Ishikawa (cell line): ENCODE measurements at regions not wholly inside any gene's neighbourhood (a gene's known extent, or its start where the extent isn't known, plus 50 kb on each side); places are given as distances from the start of the nearest gene placed in this dataset.

Experiments
- CEBPB ChIP-seq: IDR thresholded peaks from 2 replicates; pipeline ENCODE4 v1.6.1; 2012
- CREB1 ChIP-seq: IDR thresholded peaks from 2 replicates; pipeline ENCODE4 v1.6.1; 2012; ENCODE audit warnings: low read depth
- EGR1 ChIP-seq: IDR thresholded peaks from 2 replicates; pipeline ENCODE4 v1.6.1; 2012
- EP300 ChIP-seq: IDR thresholded peaks from 2 replicates; pipeline ENCODE4 v1.6.1; 2012; ENCODE audit warnings: borderline replicate concordance
- NFIC ChIP-seq: IDR thresholded peaks from 2 replicates; pipeline ENCODE4 v1.6.1; 2012
- RAD21 ChIP-seq: IDR thresholded peaks from 2 replicates; pipeline ENCODE4 v1.6.1; 2012; ENCODE audit warnings: low read depth
- TAF1 ChIP-seq: IDR thresholded peaks from 2 replicates; pipeline ENCODE4 v1.6.1; 2012; ENCODE audit warnings: low read depth, mild to moderate bottlenecking
- TCF12 ChIP-seq: IDR thresholded peaks from 2 replicates; pipeline ENCODE4 v1.6.1; 2012; ENCODE audit warnings: low read depth
- YY1 ChIP-seq: IDR thresholded peaks from 2 replicates; pipeline ENCODE4 v1.6.1; 2012; ENCODE audit warnings: low read depth
- TF ChIP-seq, protein P1 (sequence below): IDR thresholded peaks from 2 replicates; pipeline ENCODE4 v1.6.1; 2012; ENCODE audit warnings: low read depth, mild to moderate bottlenecking
- TF ChIP-seq, protein P2 (sequence below): IDR thresholded peaks from 2 replicates; pipeline ENCODE4 v1.6.1; 2012

DNA sequence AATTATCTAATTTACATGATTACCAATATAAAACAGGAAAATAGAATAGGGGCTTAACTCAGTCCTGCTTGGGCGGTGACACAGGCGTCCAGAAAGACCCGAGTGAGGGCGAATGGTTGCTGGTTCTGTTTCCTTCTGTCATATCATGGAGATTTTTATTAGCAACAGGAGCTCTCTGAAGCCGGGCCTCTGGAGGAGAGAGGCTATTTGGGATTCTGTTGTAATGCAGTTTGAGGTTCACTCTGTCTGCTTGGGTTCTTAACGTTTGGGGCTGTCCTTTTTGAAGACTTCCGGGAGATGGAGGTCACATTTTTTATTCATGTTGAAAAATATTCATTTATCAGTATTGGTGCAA lies 115.7 kb upstream of the ZNF536 start:
- TF ChIP-seq EP300 (no peak), TAF1 (no peak), CEBPB (no peak), TCF12 (no peak), CREB1 (no peak), NFIC (no peak), EGR1 (no peak), YY1 (no peak), RAD21 (no peak)
- TF ChIP-seq, protein P1, sequence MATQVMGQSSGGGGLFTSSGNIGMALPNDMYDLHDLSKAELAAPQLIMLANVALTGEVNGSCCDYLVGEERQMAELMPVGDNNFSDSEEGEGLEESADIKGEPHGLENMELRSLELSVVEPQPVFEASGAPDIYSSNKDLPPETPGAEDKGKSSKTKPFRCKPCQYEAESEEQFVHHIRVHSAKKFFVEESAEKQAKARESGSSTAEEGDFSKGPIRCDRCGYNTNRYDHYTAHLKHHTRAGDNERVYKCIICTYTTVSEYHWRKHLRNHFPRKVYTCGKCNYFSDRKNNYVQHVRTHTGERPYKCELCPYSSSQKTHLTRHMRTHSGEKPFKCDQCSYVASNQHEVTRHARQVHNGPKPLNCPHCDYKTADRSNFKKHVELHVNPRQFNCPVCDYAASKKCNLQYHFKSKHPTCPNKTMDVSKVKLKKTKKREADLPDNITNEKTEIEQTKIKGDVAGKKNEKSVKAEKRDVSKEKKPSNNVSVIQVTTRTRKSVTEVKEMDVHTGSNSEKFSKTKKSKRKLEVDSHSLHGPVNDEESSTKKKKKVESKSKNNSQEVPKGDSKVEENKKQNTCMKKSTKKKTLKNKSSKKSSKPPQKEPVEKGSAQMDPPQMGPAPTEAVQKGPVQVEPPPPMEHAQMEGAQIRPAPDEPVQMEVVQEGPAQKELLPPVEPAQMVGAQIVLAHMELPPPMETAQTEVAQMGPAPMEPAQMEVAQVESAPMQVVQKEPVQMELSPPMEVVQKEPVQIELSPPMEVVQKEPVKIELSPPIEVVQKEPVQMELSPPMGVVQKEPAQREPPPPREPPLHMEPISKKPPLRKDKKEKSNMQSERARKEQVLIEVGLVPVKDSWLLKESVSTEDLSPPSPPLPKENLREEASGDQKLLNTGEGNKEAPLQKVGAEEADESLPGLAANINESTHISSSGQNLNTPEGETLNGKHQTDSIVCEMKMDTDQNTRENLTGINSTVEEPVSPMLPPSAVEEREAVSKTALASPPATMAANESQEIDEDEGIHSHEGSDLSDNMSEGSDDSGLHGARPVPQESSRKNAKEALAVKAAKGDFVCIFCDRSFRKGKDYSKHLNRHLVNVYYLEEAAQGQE, result no peak
- TF ChIP-seq, protein P2, sequence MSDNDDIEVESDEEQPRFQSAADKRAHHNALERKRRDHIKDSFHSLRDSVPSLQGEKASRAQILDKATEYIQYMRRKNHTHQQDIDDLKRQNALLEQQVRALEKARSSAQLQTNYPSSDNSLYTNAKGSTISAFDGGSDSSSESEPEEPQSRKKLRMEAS, result no peak
